ENCODE measurements at regions not wholly inside any gene's neighbourhood (a gene's known extent, or its start where the extent isn't known, plus 50 kb on each side); places are given as distances from the start of the nearest gene placed in this dataset.

DNA sequence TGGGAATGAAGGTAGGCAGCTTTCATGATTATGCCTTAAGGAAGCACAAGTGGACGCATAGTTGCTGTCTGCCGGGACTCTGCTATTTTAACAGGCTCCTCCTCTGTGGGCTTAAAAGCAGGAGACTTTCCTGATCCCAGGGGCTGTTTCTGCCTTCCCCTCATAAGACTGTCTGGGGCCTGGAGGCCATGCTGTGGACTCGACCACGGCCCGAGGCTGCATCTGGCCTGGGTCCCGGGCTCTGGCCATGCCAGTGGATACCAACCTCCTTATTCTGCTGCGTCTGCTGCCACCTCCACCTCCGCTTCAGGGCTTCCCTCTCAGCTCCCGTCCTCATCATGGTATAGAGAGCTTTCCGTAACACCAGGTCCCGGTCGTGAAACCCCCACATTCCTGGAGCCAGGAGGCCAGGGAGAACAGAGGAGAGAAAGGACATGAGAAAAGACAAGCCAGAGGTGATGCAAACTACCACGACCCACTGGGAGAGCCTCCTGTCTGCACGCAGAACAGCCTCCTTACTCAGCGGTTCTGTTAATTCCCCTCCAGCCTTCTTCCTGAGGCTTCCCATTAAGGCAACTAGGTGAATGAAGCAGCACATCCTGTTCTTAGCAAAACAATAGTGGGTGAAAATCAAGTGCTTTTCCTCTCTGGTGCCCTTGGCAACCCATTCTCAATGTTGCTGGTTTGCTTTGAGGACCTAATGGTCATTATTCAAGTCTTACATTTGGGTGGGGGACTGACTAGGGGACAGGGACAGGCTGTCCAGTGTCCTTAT, 200.5 kb downstream of the KLF13 start:
- Histone ChIP-seq H3K4me3 (ENCODE audit: low read depth, low read length) (no peak overlapping the region), H3K27me3 (replicated peaks; ENCODE audit: control insufficient read depth, insufficient read depth, low read length) (peaks cover 1% of the 10 kb centered on the region; the same call in 1 of the 2 replicates), H3K4me1 (no peaks in the 10 kb centered on the region), H3K9me3 (no peaks in the 10 kb centered on the region), H3K36me3 (ENCODE audit: control insufficient read depth, insufficient read depth, low read length) (no peaks in the 10 kb centered on the region)
- Mint-ChIP-seq H3K4me3 (ENCODE audit: unreplicated experiment) (no peak overlapping the region), H3K27me3 (ENCODE audit: insufficient read depth, unreplicated experiment) (peaks cover 22% of the 10 kb centered on the region), H3K36me3 (ENCODE audit: insufficient read depth, unreplicated experiment) (no peaks in the 10 kb centered on the region), H3K9me3 (ENCODE audit: unreplicated experiment) (peaks cover 4% of the 10 kb centered on the region), H3K27ac (ENCODE audit: unreplicated experiment) (no peak overlapping the region), H3K4me1 (ENCODE audit: low read depth, unreplicated experiment) (no peaks in the 10 kb centered on the region)
- POLR2A ChIA-PET = no interaction called here
- CTCF ChIA-PET = no interaction called here
- no TSS peak for BruUV-seq (replicated peaks)
- DNase-seq = no peak
- TF ChIP-seq, protein P1, sequence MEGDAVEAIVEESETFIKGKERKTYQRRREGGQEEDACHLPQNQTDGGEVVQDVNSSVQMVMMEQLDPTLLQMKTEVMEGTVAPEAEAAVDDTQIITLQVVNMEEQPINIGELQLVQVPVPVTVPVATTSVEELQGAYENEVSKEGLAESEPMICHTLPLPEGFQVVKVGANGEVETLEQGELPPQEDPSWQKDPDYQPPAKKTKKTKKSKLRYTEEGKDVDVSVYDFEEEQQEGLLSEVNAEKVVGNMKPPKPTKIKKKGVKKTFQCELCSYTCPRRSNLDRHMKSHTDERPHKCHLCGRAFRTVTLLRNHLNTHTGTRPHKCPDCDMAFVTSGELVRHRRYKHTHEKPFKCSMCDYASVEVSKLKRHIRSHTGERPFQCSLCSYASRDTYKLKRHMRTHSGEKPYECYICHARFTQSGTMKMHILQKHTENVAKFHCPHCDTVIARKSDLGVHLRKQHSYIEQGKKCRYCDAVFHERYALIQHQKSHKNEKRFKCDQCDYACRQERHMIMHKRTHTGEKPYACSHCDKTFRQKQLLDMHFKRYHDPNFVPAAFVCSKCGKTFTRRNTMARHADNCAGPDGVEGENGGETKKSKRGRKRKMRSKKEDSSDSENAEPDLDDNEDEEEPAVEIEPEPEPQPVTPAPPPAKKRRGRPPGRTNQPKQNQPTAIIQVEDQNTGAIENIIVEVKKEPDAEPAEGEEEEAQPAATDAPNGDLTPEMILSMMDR (IDR thresholded peaks at IDR 0.05; ENCODE audit: insufficient read depth in 1 of 2, low read depth in 1 of 2, low read length in 1 of 2, severe bottlenecking in 1 of 2, unreplicated experiment in 1 of 2) = no peak
- intact Hi-C loops (cut with micrococcal nuclease; ENCODE audit: unreplicated experiment) = no loop called here

DNA sequence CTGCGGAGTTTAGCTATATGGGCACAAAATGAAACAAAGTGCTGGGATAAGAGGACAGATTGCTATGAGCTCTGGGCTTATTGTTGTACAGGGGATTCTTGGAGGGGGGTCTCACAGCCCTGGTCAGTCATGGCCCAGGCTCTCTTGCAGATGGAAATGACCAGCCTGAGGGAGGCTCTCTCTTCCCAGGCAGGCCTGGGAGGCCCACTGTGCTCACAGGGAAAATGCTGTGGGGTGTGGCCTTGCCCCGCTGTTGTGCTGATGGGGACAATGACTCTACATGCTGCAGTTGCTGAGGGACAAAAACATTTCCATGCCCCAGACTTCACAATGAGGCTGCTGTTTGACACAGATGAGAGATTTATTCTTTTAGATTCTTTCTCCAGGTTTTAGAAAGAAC, 202.2 kb downstream of the KLF13 start:
- Mint-ChIP-seq H3K4me3 (ENCODE audit: unreplicated experiment) (no peak overlapping the region), H3K4me1 (ENCODE audit: low read depth, unreplicated experiment) (no peaks in the 10 kb centered on the region), H3K9me3 (ENCODE audit: unreplicated experiment) (peaks cover 10% of the 10 kb centered on the region), H3K27ac (ENCODE audit: unreplicated experiment) (no peak overlapping the region), H3K36me3 (ENCODE audit: insufficient read depth, unreplicated experiment) (no peaks in the 10 kb centered on the region), H3K27me3 (ENCODE audit: insufficient read depth, unreplicated experiment) (peaks cover 16% of the 10 kb centered on the region)
- Histone ChIP-seq H3K4me3 (ENCODE audit: low read depth, low read length) (no peak overlapping the region), H3K36me3 (ENCODE audit: control insufficient read depth, insufficient read depth, low read length) (no peaks in the 10 kb centered on the region), H3K4me1 (no peaks in the 10 kb centered on the region), H3K27me3 (replicated peaks; ENCODE audit: control insufficient read depth, insufficient read depth, low read length) (peaks cover 1% of the 10 kb centered on the region; the same call in 1 of the 2 replicates), H3K9me3 (no peaks in the 10 kb centered on the region)
- intact Hi-C loops (cut with micrococcal nuclease; ENCODE audit: unreplicated experiment) = no loop called here
- ChIA-PET POLR2A (no interaction called here), CTCF (no interaction called here)
- TF ChIP-seq, protein P1 (IDR thresholded peaks at IDR 0.05; ENCODE audit: insufficient read depth in 1 of 2, low read depth in 1 of 2, low read length in 1 of 2, severe bottlenecking in 1 of 2, unreplicated experiment in 1 of 2) = no peak
- no peak for DNase-seq
- no TSS peak for BruUV-seq (replicated peaks)

DNA sequence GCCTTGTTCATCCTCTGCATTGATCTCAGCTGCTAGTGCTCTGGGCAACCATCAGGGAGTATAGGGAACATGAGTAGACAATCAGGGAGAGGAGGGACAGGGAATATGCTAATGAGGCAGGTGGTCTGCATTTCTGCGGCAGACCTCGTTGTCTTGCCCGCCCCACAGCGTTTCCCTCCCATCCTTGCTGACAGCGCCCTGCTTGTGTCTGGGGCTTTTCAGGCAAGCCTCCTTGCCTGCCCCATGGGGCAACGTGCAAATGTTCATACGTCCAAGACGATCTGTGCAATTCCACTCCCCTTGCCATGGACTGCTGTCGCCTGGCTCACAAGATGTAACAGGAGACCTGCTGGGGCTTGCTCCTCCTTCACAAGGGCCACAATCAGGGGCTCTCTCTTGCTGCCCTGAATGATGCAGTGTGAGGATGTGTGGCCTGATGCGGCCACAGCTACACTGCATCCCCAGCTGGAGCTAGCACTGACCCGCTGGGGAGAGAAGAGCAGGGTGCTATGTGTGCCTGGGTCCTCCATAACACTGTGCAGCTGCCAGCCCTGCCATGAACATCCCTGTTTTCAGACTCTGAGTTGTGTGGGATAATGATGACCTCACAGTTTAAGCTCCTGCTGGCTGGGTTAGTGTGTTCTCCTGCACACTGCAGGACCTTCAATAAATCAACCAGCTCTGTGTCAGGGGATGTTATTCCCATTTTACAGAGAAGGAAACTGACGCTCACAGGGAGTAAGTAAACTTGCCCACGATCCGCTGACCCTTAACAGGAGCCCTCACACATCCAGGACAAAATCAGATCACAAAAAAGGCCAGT, 211.3 kb downstream of the KLF13 start:
- DNase-seq = no peak
- H3K27me3 Mint-ChIP-seq (ENCODE audit: insufficient read depth, unreplicated experiment) = peaks cover 13% of the 10 kb centered on the region
- H3K36me3 ChIP-seq (ENCODE audit: control insufficient read depth, insufficient read depth, low read length) = no peaks in the 10 kb centered on the region
- H3K4me1 ChIP-seq = no peaks in the 10 kb centered on the region
- H3K36me3 Mint-ChIP-seq (ENCODE audit: insufficient read depth, unreplicated experiment) = no peaks in the 10 kb centered on the region
- no peaks in the 10 kb centered on the region for H3K9me3 Mint-ChIP-seq (ENCODE audit: unreplicated experiment)
- H3K27ac Mint-ChIP-seq (ENCODE audit: unreplicated experiment) = no peak overlapping the region
- BruUV-seq (replicated peaks) = no TSS peak
- no peaks in the 10 kb centered on the region for H3K4me1 Mint-ChIP-seq (ENCODE audit: low read depth, unreplicated experiment)
- POLR2A ChIA-PET = no interaction called here
- CTCF ChIA-PET = no interaction called here
- no peak overlapping the region for H3K4me3 Mint-ChIP-seq (ENCODE audit: unreplicated experiment)
- intact Hi-C loops (cut with micrococcal nuclease; ENCODE audit: unreplicated experiment) = no loop called here
- H3K27me3 ChIP-seq (replicated peaks; ENCODE audit: control insufficient read depth, insufficient read depth, low read length) = no peaks in the 10 kb centered on the region
- no peak overlapping the region for H3K4me3 ChIP-seq (ENCODE audit: low read depth, low read length)
- H3K9me3 ChIP-seq = no peaks in the 10 kb centered on the region
- TF ChIP-seq, protein P1 (IDR thresholded peaks at IDR 0.05; ENCODE audit: insufficient read depth in 1 of 2, low read depth in 1 of 2, low read length in 1 of 2, severe bottlenecking in 1 of 2, unreplicated experiment in 1 of 2) = no peak
